Coronary artery (tissue), 2 donors: ENCODE measurements at regions not wholly inside any gene's neighbourhood (a gene's known extent, or its start where the extent isn't known, plus 50 kb on each side); places are given as distances from the start of the nearest gene placed in this dataset.

ENCODE experiments used
- DNase-seq: peaks from one replicate; pipeline ENCODE4 v3.0.0-alpha.2; 2017; ENCODE audit warnings: low spot score
- H3K27ac ChIP-seq, 2 donors: fragments of 200-600 bp; sonication (generic); one replicate each; pipeline ENCODE4 v1.5.1; 2016 to 2019
- H3K4me3 ChIP-seq: fragments of 200-600 bp; sonication (generic); 2 replicates; pipeline ENCODE4 v1.5.1; 2016; ENCODE audit warnings: mild to moderate bottlenecking, moderate library complexity
- CTCF ChIP-seq: fragments of 200-600 bp; sonication (generic); IDR thresholded peaks from one replicate; pipeline ENCODE4 v1.5.1; 2019; ENCODE audit warnings: antibody characterized with exemption

- Histone ChIP-seq H3K4me3 (no peak overlapping the region), H3K27ac (no peak overlapping the region)
- no peak for DNase-seq
- TF ChIP-seq CTCF = no peak
Observed at GRCh38 chr18:41012194-41012593, 942.8 kb upstream of the PIK3C3 start.

GRCh38 chr18:41009926-41010325, 945.1 kb upstream of the PIK3C3 start:
- Histone ChIP-seq H3K27ac (no peak overlapping the region), H3K4me3 (no peak overlapping the region)
- no peak for TF ChIP-seq CTCF
- DNase-seq = no peak

- DNase-seq = no peak
- no peak for TF ChIP-seq CTCF
Observed at GRCh38 chr18:41004324-41004723, 950.7 kb upstream of the PIK3C3 start.

GRCh38 chr18:40995529-40995928, 959.5 kb upstream of the PIK3C3 start:
- DNase-seq = no peak
- no peak for TF ChIP-seq CTCF

More at GRCh38 chr18:41004324-41004723, 950.7 kb upstream of the PIK3C3 start:
- Histone ChIP-seq H3K27ac (no peak overlapping the region), H3K4me3 (no peak overlapping the region)

GRCh38 chr18:40993363-40993762, 961.7 kb upstream of the PIK3C3 start:
- Histone ChIP-seq H3K27ac (no peak overlapping the region), H3K4me3 (no peak overlapping the region)
- no peak for TF ChIP-seq CTCF
- DNase-seq = no peak

More at GRCh38 chr18:40995529-40995928, 959.5 kb upstream of the PIK3C3 start:
- Histone ChIP-seq H3K27ac (no peak overlapping the region), H3K4me3 (no peak overlapping the region)

- TF ChIP-seq CTCF = no peak
- Histone ChIP-seq H3K4me3 (no peak overlapping the region), H3K27ac (no peak overlapping the region)
- DNase-seq = no peak
Observed at GRCh38 chr18:40987581-40987980, 967.5 kb upstream of the PIK3C3 start.

- DNase-seq = no peak
- TF ChIP-seq CTCF = no peak
- H3K27ac ChIP-seq = no peak overlapping the region
Observed at GRCh38 chr18:40985436-40985835, 969.6 kb upstream of the PIK3C3 start.

More at GRCh38 chr18:40985436-40985835, 969.6 kb upstream of the PIK3C3 start:
- H3K4me3 ChIP-seq = no peak overlapping the region
